GDM1 (cell line): ENCODE measurements at regions not wholly inside any gene's neighbourhood (a gene's known extent, or its start where the extent isn't known, plus 50 kb on each side); places are given as distances from the start of the nearest gene placed in this dataset.
A peak's percentile ranks its signal among the peaks of the same experiment; 100 is the strongest.

ENCODE experiments used
- DNase-seq: peaks from one replicate; lab custom pipeline; 2025; lab: John Stamatoyannopoulos, UW

DNA sequence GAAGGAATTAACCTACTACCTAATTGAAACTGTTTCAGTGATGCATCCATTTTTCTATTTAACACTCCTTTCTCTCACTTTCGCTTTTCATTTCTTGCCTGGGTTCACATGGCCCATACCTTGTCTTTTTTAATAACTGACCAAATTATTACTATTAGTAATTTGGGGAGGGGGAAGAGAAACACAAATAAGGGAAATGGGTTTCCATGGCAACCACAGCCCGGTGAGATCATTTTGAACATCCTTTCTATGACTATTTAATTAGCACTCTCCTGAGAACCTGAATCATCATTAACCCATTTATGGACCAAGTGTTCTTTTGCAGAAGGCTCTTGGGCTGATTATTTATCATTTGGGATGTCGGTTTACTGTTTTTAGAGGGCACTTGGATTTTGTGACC is 628.2 kb upstream of the SALL1 start:
- DNase-seq, result no peak

DNA sequence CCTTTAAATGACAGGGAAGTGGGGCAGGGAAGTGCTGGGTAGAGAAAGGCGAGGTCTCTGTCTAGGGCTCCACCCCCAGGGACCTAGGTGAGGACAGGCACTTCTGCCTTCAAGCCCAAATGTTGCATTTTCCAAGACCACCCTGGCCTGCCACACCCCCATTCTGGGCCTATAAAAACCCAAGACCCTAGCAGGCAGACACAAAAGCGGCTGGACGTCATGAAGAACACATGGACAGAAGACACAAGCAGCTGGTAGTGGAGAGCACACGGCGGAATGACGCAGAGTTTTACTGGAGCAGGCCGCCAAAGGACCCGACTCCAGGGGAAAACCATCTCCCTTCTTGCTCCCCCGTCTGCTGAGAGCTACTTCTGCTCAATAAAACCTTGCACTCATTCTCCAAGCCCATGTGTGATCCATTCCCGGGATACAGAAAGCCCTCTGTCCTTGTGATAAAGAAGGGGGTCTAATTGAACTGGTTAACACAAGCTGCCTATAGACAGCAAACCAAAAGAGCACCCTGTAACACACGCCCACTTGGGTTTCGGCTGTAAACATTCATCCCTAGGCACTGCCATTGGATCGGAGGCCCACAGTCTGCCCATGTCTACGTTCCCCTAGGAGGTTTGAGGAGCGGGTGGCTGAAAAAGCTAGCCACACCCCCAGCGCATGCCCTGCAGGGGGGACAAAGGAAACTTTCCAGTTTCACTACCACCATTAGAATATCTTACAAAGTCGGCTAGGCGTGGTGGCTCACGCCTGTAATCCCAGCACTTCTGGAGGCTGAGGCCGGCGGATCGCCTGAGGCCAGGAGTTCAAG is 622.2 kb upstream of the SALL1 start:
- no peak for DNase-seq

DNA sequence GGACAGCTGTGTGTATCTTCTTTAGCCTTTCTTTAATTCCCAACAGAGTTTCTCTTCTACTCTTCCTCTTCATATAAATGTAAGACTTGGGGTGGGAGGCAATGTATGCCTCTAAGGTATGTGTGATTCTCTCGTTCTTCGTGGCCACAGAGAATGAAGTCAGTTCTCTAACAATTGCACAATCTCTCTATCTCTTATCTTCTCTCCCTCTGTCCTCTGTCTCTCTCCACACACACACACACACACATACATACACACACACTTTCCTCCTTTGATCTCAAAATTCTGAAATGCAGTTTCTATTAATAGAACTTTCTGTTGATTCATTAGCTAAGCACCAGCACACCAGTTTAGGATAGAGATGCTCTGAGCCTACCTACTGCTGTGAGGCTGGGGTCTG is 615.7 kb upstream of the SALL1 start:
- DNase-seq, result no peak

DNA sequence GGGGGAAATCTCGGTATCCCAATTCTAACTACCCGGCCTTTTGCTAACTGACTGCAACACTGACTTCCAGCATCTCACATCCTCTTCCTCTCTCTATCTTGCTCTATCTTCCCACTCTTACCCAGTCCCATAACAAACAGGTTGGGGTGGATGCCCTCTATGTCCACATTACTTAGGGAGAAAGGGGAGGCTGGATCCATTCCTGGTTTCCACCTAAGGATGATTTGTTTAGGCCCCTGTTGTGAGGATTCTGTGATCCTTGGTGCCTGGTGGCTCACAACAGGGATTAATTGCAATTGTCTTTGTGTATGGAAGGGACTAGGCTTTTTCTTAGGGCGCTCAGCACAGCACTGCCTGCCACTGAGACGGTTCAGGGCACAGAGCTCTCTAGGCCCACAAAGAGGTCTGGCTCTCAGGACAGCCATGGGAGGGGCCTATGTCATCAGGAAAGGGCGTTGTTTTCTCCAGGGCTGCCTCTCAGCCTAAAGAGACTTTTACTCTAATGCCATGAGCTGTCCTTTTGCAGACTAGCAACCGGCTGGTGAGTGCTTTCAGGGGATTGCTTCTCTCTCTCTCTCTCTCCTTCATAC is 612.1 kb upstream of the SALL1 start:
- DNase-seq, result no peak

DNA sequence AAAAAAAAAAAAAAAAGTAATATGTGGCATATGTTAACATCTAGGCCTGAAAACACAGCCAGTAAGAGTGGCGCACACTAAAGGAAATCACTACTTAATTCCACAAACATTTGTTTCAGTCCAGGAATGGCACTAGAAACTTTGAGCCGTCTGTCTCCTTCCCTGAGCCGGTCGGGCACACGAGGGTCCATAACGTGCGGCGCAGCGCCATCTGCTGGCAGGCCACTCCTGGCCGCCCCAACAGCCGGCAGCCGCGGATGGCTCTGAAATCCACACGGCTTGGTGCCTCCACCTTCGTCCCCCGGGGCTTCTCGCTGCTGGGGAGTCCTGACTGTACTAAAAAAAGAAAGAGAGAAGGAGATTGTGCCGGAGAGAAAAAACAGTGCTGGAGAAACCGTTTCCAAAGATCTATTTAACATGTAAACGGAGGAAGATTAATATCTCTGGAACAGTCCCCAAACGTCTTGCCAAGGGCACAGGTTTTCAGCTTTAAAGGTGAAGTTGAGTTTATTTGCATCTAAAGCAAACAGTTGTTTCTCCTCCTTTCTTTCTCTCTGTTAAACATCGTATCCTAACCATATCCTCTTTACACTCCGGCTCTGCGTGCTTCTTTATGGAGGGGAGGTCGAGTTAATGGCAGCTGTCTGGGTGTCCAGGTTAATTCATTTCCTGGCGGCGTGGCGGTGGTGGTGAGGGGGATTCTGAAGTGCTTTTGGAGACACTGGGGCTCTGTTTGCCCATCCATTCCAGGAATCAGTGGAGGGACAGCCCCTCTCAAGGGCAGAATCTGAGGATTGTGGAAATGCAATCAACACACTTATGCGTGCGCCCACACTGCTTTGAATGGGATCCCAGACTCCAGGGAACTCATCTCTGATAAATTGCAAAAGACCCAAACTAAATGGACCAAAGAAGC is 611.3 kb upstream of the SALL1 start:
- DNase-seq, result peak; percentile 0

DNA sequence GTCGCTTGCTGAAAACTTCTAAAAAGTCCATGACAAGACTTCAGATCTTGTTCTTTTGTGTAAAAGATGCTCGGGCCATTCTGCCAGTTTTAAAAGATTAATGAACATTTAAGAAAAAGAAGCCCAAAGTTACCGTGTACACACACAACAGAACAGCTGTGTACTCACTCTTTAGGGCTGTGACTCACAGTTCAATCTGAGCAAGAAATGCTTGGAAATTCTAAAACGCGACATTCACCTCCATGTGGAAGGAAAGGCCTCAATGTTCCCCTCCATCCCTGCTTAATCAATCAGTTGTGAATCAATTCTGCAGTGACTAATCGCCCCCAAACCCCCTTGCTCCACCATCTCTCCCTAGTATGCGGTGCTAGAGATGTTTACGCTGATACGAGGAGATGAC is 609.9 kb upstream of the SALL1 start:
- DNase-seq, result no peak

DNA sequence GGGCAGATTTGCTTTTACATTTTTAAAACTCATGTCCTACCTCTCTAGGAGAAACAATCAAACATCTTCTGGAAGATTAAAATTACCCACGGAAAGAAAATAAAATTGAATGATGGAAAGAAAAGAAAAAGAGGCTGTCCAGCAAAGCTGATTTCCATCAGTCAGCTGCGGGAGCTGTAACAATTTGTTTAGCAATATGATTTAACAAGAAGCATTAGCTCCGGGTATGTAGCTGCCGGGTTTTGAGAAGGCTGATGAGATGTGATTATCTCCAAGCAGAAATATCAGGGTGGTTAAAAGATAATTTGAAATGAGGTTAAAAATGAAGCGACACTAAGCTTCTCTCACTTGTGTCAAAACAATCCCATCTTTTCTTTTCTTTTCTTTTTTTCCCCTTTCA is 608.9 kb upstream of the SALL1 start:
- no peak for DNase-seq

DNA sequence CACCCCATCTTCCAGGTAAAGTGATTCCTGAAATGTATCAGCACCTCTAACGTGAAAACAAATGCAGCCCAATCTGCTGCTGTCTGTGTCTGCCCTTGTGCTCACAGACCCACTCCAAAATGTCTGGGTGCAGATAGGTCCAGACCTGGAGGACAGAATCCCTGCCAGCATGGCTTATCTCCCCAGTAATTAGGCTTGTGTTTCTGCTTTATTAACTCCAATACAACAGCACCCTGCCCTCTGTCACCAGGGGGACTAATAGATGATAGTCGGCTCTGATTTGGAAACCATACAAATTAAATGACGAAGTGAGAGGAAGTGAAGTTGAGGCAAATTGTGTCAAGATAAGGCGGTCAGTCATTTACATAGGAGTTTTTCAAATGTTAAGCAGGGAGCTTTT is 608.3 kb upstream of the SALL1 start:
- no peak for DNase-seq

DNA sequence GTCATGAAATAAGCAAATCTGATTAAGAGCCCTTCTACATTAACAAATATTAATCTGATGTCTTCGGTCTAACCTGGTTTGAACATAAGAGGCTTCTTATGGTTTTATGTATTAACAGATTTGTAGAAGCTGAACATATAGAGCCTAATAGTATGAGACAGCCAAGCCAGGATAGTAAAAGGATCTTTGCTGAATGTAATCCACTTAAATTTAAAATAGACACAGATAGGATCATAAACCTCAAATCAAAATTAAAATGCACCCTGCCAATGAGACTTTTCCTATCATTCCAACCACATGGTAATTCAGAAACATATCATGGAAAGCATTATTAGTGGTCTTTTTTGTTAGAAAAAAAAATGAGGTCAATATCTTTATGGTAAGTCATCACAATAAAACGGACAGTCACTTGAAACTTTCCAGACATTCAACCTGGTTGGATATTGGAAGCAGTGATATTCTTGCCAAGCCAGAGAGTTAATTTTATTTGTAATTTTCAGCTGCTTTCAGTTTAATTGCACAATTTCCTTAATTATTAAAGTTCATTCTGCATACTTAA is 606.9 kb upstream of the SALL1 start:
- no peak for DNase-seq

DNA sequence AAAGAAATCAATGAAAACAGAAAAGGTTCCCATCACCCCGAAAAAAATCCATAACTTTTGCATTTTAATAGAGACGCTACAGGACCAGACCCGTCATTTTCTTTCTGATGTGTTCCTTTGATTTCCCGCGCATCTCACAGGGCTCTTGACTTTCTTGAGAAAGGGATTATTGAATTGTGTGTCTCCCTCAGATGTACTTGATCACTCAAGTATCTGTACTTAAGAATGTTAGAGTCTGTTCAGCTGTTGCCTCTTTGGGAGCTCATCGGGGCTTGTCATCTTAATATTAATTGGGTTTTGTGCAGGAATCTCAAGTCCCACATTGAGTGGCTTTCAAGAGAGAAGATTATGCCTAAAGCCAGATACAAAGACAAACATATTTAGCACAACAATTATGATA is 606.4 kb upstream of the SALL1 start:
- DNase-seq, result no peak

DNA sequence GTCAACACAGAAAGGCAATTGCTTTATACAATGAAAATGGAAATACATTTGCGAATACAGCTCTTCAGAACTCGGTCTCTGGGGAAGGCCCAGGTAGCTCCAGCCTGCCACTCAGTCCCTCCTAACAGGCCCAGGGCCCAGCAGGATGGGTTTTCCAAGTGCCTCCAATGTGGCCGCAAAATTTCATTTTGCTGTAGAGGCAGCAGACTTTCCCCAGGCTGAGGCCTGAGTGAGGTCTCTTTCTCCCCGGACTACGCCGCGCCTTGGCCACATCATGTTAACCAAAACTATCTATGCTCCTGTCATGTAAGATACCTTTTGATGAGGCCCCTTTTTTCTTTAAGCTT is 606.0 kb upstream of the SALL1 start:
- DNase-seq, result no peak

DNA sequence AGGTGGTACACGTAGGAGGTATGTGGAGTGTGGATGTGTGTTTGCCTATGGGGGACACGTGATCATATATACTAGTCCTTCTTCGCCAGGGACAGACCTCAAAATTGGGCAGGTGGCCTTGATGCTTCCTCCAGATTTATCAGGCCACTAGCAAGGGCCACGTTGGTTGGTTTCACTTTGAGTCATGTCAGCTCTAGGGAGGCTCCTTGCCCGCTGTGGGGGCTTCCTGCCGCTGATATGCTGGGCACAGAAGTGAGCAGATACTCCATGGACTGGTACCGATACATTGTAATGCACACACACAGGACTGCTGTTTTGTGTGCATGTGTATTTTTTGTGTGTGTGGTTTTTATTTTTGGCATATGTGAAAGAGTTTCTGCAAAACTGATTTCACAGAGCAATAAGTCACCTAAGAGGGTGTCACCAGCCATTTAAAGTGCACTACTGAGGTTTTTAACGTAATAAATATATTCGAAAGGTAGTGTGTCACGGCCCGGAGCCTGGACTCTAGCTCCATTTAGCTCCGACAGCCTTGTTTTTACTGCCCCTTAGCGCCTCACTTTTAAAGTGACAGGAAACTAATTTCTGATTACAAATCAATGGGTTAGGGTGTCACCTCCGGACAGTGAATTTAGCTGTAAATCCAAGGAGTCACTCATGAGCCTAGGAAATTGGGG is 605.5 kb upstream of the SALL1 start:
- no peak for DNase-seq

DNA sequence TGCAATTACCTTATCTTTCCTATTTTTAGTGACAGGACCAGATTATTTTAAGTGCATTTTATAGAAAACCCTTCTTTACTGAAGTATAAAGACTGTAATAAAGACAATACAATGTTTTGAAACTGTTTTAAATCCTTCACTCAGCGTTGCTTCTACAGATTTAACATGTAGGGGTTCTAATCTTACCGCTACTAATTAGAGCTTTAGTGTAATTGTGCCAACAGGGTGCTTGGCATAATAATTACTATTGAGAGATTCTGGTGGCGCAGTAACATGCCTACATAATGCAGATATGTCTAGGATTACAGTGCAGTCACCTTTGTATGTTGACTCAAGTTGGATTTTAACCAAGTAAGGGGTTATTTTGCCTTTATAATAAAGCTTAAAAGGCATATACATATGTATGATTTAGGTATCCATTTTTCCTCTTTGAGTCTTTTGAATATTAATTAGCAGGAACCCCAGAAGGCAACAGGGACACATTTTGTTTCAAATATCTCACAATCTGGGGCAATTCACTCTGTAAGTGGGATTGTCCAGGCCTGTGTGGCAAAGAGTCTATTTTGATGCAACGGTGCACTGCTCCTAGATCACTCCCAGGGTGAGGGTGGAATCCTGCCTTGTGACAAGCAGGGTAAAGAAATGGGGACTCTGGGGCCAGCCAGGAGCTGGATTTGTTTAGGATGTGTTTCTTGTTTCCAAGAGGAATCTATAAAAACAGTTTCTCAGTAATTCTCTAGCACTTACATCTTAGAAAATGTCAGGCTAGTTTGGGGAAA is 604.7 kb upstream of the SALL1 start:
- no peak for DNase-seq

DNA sequence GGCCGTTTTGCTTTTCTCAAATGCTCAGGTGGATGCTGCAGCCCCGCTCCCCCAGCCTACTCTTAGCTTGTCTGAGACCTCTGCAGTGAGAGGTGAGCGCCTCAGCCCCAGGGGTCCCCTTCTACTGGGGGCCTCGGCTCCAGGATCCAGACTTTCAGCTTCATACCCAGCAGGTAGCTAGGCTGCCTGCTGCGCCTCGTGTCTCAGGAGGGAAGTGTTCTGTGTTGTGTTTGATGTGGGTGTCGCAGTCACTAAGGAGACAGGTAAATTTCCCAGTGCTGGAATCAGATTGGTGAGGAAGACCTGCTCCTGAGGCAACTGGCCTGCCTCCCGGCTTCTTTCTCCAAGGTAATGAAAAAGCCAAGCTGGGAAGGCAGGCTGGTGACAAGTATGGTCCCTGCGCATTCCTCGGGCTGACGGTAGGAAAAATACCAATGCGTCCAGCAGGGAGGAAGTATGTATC is 604.0 kb upstream of the SALL1 start:
- no peak for DNase-seq

DNA sequence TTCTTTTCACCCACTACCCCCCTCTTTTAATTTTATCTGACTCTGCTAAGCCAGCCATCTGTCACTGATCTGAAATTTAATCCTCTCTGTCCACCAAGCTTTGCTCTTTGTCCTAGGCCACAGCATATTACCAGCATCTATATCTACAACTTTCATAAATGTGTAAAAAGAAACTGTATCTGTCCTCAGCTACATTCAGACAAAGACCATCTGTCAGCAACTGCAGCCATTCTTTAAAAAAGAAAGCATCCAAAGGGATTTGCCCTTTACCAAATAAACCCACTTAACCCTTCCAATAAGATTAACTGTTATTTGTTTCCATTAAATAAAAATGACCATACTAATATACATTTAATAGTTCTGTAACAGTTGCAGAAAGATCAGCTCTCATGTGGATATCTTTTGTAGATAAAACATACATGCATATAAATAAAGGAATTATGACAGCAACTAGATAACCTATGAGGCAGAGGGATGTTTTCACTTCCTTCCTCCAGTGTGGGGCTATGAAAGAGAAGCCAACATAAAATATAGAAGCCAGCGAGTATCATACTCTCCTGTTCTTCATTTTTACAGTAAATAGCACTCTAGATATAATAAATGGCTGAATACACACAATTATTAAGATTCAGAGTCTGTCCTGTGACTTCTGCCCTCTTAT is 602.5 kb upstream of the SALL1 start:
- no peak for DNase-seq

DNA sequence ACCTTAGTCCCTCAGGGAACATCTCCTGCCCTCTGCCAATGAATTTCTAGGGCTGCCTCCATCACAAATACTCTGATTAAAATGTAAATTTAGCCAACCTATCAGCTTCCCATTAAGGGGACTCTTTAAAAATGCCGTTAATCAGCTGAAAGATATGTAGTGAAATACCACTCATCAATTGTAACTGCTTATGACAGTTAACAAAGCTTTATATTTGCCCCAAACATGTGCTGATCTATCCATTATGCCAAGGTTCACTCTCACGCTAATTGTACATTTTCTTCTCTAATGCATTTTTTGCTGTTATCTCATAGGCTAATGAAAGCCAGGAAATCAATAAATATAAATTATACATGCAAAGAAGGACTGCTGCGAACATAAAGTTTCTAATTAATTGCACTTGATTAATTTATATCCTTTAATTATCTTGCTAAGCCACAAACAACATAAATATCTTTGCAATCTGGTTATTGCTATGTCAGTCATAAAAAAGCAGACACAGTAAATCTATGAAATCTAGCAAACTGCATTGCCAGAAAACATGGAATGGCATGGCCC is 601.4 kb upstream of the SALL1 start:
- DNase-seq, result no peak

DNA sequence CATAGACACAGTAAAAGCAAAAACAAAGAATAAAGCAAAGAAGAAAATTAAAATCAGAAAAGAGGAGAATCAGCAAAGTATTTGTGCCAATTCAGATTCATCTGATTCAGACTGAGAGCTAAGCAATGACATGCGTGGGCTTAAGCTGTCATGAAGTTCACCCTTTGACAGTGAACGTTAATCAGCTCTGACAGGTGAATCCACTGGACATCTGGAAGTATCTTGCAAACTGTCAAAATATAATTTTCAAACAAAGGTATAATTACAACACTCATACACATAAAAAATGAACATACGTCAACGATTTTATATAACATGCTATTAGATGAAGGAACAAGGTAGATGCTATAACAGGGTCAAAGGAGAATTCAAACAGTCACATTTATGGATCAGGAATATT is 596.3 kb upstream of the SALL1 start:
- DNase-seq, result no peak

DNA sequence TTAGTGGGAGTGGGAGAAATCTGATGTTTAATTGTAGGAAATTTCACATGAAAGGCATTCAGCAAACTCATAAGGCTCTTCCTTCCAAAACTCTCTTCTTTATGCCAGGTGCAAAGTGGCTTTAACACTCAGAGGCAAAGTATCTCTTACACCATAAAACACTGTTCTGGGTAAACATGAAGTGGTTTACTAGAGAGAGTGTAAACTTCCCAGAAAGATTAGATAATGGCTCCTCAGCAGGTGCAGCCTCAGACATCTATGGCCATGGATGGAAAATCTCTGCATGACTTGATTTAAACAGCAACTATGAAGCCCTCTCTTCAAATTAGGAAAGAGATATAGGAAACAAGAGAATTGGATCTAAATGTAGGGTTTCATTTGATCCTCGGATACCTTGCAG is 583.1 kb upstream of the SALL1 start:
- DNase-seq, result no peak

DNA sequence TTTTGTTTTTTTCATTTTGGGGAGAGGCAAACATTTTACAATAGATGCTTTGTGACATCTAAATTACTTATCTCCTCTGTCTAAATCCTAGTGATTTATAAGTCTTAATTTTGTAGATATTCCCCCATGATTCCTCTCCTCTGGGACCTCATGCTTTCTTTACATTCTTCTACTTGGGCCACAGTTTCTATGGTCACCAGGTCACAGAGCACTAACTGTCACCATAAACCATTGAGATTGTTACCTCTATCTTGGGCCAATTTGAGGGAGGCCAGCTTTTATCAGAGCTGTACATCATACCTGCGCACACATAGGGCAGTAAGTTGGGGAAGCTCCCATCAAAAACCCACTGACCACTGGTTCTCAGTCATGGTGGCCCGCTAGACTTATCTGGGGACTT is 582.1 kb upstream of the SALL1 start:
- DNase-seq, result no peak

DNA sequence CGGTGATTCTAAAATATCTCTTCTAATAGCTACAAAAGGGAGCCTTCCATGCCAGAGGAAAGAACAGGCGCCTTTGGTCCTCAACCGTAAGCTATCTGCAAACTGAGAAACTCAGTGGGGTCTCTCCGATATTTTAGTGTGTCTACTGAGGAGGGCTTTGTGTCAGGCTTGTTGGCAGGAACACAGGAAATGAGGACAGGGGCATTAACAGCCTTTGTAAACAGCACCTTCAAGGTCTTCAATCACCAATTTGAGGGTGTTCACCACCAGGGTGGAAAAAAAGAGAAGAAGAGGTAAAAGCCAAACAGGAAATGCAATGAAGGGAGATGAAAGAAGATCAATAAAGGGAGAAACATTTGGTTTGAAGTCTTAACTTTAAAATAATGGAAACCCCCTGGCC is 580.1 kb upstream of the SALL1 start:
- no peak for DNase-seq
